ENCODE measurements at regions not wholly inside any gene's neighbourhood (a gene's known extent, or its start where the extent isn't known, plus 50 kb on each side); places are given as distances from the start of the nearest gene placed in this dataset.

GRCh38 chr16:11462036-11462435, 116.8 kb downstream of the RMI2 start:
- POLR2A ChIA-PET (ENCODE audit: low non-redundant PET), result no interaction called here
- intact Hi-C loops (cut with micrococcal nuclease; ENCODE audit: unreplicated experiment), result no loop called here
- H3K27ac ChIP-seq (ENCODE audit: low read depth, low read length, poor library complexity, severe bottlenecking), result no peak overlapping the region

DNA sequence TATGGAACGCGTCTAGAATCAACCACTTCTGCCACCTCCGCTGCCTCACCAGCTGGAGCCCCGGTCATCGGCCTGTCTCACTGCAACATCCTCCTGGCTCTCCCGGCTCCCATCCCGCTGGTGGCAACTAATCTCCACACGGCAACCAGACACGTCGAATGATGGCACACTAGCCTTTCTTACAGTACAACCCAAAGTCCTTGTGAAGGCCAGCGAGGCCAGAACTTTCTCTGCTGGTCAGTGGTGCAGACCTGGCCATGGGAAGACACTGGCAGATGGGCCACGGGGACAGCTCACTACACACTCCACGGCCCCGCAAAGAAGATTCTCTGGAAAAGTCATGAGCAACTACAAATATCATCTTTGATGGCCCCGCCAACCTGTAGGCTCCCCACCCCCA, 117.6 kb downstream of the RMI2 start:
- H3K9me3 ChIP-seq (ENCODE audit: low read depth, low read length, poor library complexity, severe bottlenecking), result no peaks in the 10 kb centered on the region

More at GRCh38 chr16:11462036-11462435, 116.8 kb downstream of the RMI2 start:
- no peak for DNase-seq (ENCODE audit: low spot score)
- Histone ChIP-seq H3K4me1 (ENCODE audit: insufficient read depth, low read length, poor library complexity, severe bottlenecking) (no peaks in the 10 kb centered on the region), H3K4me3 (ENCODE audit: low read depth, low read length, poor library complexity, severe bottlenecking) (no peak overlapping the region), H3K27me3 (replicated peaks; ENCODE audit: insufficient read depth, low read depth, low read length, poor library complexity) (peaks cover 16% of the 10 kb centered on the region), H3K9me3 (ENCODE audit: low read depth, low read length, poor library complexity, severe bottlenecking) (no peaks in the 10 kb centered on the region), H3K36me3 (ENCODE audit: insufficient read depth, low read length, poor library complexity, severe bottlenecking) (no peaks in the 10 kb centered on the region)
- CTCF ChIA-PET, result no interaction called here
- TF ChIP-seq CTCF (conservative IDR thresholded peaks at IDR 0.05; ENCODE audit: low read depth, low read length) (no peak), EZH2 (IDR thresholded peaks at IDR 0.05; ENCODE audit: borderline replicate concordance, low read depth, low read length, poor library complexity, severe bottlenecking) (no peak)
- no TSS peak for BruUV-seq (replicated peaks)

DNA sequence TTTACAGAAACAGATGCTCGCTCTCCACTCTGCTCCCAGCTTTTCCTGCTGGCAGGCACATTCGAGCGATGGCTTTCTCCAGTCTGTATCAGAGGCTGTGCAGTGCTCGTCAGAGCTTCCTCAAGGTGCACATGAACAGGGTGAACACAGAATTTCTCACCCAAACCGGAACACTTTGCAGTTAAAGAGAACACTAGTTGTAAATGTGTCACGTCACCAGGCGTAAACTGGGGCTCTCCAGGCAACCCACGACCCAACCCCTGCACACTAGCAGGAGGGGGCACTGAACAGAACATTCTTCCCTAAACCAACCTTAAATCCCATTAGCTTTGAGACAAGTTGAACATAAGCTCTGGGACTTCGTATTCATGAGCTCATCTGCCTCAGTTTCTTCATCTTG, 119.0 kb downstream of the RMI2 start:
- no peaks in the 10 kb centered on the region for H3K4me1 ChIP-seq (ENCODE audit: insufficient read depth, low read length, poor library complexity, severe bottlenecking)
- no peaks in the 10 kb centered on the region for H3K36me3 ChIP-seq (ENCODE audit: insufficient read depth, low read length, poor library complexity, severe bottlenecking)
- CTCF ChIA-PET, result no interaction called here
- BruUV-seq (replicated peaks), result no TSS peak
- intact Hi-C loops (cut with micrococcal nuclease; ENCODE audit: unreplicated experiment), result no loop called here
- H3K4me3 ChIP-seq (ENCODE audit: low read depth, low read length, poor library complexity, severe bottlenecking), result no peak overlapping the region
- POLR2A ChIA-PET (ENCODE audit: low non-redundant PET), result no interaction called here
- no peak for DNase-seq (ENCODE audit: low spot score)
- no peaks in the 10 kb centered on the region for H3K9me3 ChIP-seq (ENCODE audit: low read depth, low read length, poor library complexity, severe bottlenecking)
- TF ChIP-seq CTCF (conservative IDR thresholded peaks at IDR 0.05; ENCODE audit: low read depth, low read length) (no peak), EZH2 (IDR thresholded peaks at IDR 0.05; ENCODE audit: borderline replicate concordance, low read depth, low read length, poor library complexity, severe bottlenecking) (no peak)
- H3K27me3 ChIP-seq (replicated peaks; ENCODE audit: insufficient read depth, low read depth, low read length, poor library complexity), result peaks cover 23% of the 10 kb centered on the region
- H3K27ac ChIP-seq (ENCODE audit: low read depth, low read length, poor library complexity, severe bottlenecking), result no peak overlapping the region

More for the DNA sequence above, 117.6 kb downstream of the RMI2 start:
- DNase-seq (ENCODE audit: low spot score), result no peak
- H3K4me1 ChIP-seq (ENCODE audit: insufficient read depth, low read length, poor library complexity, severe bottlenecking), result no peaks in the 10 kb centered on the region
- H3K27ac ChIP-seq (ENCODE audit: low read depth, low read length, poor library complexity, severe bottlenecking), result no peak overlapping the region
- H3K27me3 ChIP-seq (replicated peaks; ENCODE audit: insufficient read depth, low read depth, low read length, poor library complexity), result peaks cover 16% of the 10 kb centered on the region
- ChIA-PET CTCF (no interaction called here), POLR2A (ENCODE audit: low non-redundant PET) (no interaction called here)
- H3K36me3 ChIP-seq (ENCODE audit: insufficient read depth, low read length, poor library complexity, severe bottlenecking), result no peaks in the 10 kb centered on the region
- no peak overlapping the region for H3K4me3 ChIP-seq (ENCODE audit: low read depth, low read length, poor library complexity, severe bottlenecking)
- TF ChIP-seq CTCF (conservative IDR thresholded peaks at IDR 0.05; ENCODE audit: low read depth, low read length) (no peak), EZH2 (IDR thresholded peaks at IDR 0.05; ENCODE audit: borderline replicate concordance, low read depth, low read length, poor library complexity, severe bottlenecking) (no peak)
- intact Hi-C loops (cut with micrococcal nuclease; ENCODE audit: unreplicated experiment), result no loop called here
- BruUV-seq (replicated peaks), result no TSS peak

Data from A673 (cell line).